ENCODE measurements at regions not wholly inside any gene's neighbourhood (a gene's known extent, or its start where the extent isn't known, plus 50 kb on each side); places are given as distances from the start of the nearest gene placed in this dataset.
"Not testable (repeated sequence)": the region's sequence is repeated elsewhere in the genome, so short reads cannot be mapped to it uniquely, and the experiment has no call there.

DNA sequence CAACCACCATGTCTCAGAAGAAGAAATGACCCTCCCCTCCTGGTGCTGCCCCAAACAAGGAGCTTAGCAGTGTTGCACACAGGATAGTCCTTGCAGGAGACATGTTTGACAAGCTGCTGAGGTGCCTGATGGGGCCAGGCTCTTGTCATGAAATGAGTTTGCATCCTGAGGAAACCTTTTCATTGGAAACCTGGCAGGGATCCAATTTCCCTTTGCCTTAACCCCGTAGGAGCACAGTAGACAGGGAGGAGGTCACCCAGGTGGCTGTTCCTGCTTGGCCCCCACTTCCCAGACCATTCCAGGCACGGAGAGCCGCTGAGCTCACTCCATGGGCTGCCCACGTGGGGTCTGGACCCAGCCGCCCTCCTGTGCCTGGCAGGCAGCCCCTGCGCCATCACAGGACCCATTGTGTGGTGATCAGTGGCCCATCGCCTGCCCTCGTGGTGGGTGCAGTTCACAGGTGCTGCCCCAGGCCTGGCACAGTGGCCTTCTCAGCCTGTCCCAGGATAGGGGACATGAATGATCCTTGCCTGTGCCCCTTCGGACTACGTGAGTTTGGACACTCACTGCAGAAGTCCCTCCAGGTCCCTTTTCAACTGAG, 247.4 kb downstream of the CCDC74A start:
- intact Hi-C loops (cut with micrococcal nuclease; ENCODE audit: unreplicated experiment); H3K9me3 ChIP-seq (ENCODE audit: control insufficient read depth, insufficient read depth, low read depth, low read length); H3K27me3 ChIP-seq (ENCODE audit: control insufficient read depth, insufficient read depth, low read length); in situ Hi-C loops (cut with HindIII; ENCODE audit: low pct_unique_long_range_greater_than_20kb, low sequenced_read_pairs); BruUV-seq (replicated peaks); ATAC-seq; H3K27ac ChIP-seq (ENCODE audit: low read length); POLR2A ChIA-PET; H3K4me3 ChIP-seq (ENCODE audit: low read depth in 2 of 2, low read length in 2 of 2); CTCF ChIA-PET; H3K36me3 ChIP-seq (ENCODE audit: control insufficient read depth, insufficient read depth, low read length); H3K4me1 ChIP-seq (ENCODE audit: control insufficient read depth, insufficient read depth, low read length); DNase-seq (ENCODE audit: low read depth, low spot score): not testable (repeated sequence)

- H3K27me3 ChIP-seq (ENCODE audit: control insufficient read depth, insufficient read depth, low read length); H3K4me3 ChIP-seq (ENCODE audit: low read depth in 2 of 2, low read length in 2 of 2); H3K4me1 ChIP-seq (ENCODE audit: control insufficient read depth, insufficient read depth, low read length); H3K27ac ChIP-seq (ENCODE audit: low read length); H3K36me3 ChIP-seq (ENCODE audit: control insufficient read depth, insufficient read depth, low read length); CTCF ChIA-PET; ATAC-seq; H3K9me3 ChIP-seq (ENCODE audit: control insufficient read depth, insufficient read depth, low read depth, low read length); BruUV-seq (replicated peaks); in situ Hi-C loops (cut with HindIII; ENCODE audit: low pct_unique_long_range_greater_than_20kb, low sequenced_read_pairs); POLR2A ChIA-PET; intact Hi-C loops (cut with micrococcal nuclease; ENCODE audit: unreplicated experiment); DNase-seq (ENCODE audit: low read depth, low spot score): not testable (repeated sequence)
These were observed 248.3 kb downstream of the CCDC74A start for GRCh38 chr2:131775903-131776506.

DNA sequence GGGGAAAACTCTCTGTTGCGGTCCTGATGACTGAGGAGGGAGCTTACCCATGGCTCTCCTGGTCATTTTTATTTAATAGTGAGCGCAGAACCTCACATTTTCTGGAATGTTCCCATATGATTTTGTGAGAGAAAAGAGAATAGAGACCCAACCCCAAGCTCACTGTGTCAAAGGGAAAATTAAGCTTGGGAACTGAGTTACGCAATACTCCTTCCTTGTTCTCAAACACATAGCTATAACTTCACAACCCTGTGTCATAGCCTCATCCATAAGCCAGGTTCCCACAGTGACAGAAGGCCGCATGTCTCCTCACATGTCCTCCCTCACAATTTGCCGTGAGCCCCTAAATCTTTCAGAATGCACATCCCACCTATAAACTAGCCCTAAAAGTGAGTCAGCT, 252.8 kb downstream of the CCDC74A start:
- H3K27ac ChIP-seq (ENCODE audit: low read length); H3K27me3 ChIP-seq (ENCODE audit: control insufficient read depth, insufficient read depth, low read length); H3K4me1 ChIP-seq (ENCODE audit: control insufficient read depth, insufficient read depth, low read length); ATAC-seq; intact Hi-C loops (cut with micrococcal nuclease; ENCODE audit: unreplicated experiment); CTCF ChIA-PET; DNase-seq (ENCODE audit: low read depth, low spot score); H3K4me3 ChIP-seq (ENCODE audit: low read depth in 2 of 2, low read length in 2 of 2); in situ Hi-C loops (cut with HindIII; ENCODE audit: low pct_unique_long_range_greater_than_20kb, low sequenced_read_pairs); H3K36me3 ChIP-seq (ENCODE audit: control insufficient read depth, insufficient read depth, low read length); H3K9me3 ChIP-seq (ENCODE audit: control insufficient read depth, insufficient read depth, low read depth, low read length); POLR2A ChIA-PET; BruUV-seq (replicated peaks): not testable (repeated sequence)

DNA sequence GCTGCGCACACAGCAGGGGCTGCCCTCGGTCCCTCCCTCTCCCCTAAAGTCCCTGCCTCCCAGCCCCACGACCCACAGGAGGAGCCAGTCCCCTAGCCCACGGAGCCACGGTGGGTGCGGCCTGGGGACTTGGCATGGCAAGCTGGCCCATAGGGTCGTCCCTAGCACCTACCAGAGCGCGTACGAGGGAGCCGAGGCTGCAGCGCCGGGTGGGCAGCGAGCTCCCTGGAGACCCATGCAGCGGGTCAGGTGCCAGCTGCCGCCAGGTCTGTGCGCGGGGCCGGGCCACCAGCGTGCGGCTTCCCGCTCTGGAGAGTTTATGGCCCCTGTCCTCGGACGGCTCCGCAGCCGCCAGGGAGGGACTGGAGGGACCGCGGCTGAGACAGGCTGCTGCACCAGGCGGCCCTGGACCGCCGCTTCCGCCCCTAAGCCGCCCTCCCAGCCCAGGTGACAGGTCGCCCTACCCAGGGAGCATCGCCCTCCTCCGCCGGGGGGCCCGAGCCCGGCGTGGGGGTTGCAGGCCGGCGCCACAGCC, 273.6 kb downstream of the CCDC74A start:
- no TSS peak for BruUV-seq (replicated peaks)
- TF ChIP-seq, protein P1, sequence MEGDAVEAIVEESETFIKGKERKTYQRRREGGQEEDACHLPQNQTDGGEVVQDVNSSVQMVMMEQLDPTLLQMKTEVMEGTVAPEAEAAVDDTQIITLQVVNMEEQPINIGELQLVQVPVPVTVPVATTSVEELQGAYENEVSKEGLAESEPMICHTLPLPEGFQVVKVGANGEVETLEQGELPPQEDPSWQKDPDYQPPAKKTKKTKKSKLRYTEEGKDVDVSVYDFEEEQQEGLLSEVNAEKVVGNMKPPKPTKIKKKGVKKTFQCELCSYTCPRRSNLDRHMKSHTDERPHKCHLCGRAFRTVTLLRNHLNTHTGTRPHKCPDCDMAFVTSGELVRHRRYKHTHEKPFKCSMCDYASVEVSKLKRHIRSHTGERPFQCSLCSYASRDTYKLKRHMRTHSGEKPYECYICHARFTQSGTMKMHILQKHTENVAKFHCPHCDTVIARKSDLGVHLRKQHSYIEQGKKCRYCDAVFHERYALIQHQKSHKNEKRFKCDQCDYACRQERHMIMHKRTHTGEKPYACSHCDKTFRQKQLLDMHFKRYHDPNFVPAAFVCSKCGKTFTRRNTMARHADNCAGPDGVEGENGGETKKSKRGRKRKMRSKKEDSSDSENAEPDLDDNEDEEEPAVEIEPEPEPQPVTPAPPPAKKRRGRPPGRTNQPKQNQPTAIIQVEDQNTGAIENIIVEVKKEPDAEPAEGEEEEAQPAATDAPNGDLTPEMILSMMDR (IDR thresholded peaks at IDR 0.05), result no peak
- Histone ChIP-seq H3K4me1 (ENCODE audit: control insufficient read depth, insufficient read depth, low read length) (no peaks in the 10 kb centered on the region), H3K9me3 (ENCODE audit: control insufficient read depth, insufficient read depth, low read depth, low read length) (no peaks in the 10 kb centered on the region), H3K27ac (ENCODE audit: low read length) (no peak overlapping the region), H3K36me3 (ENCODE audit: control insufficient read depth, insufficient read depth, low read length) (no peaks in the 10 kb centered on the region), H3K4me3 (ENCODE audit: low read depth in 2 of 2, low read length in 2 of 2) (peak overlapping the region; percentile 20 to 50; a peak in 3 of 4 replicates), H3K27me3 (ENCODE audit: control insufficient read depth, insufficient read depth, low read length) (no peaks in the 10 kb centered on the region)
- in situ Hi-C loops (cut with HindIII; ENCODE audit: low pct_unique_long_range_greater_than_20kb, low sequenced_read_pairs) (no loop called here), intact Hi-C loops (cut with micrococcal nuclease; ENCODE audit: unreplicated experiment) (no loop called here)
- no peak for DNase-seq (ENCODE audit: low read depth, low spot score)
- no peak for ATAC-seq
- ChIA-PET CTCF (interaction anchor here (0.7 to 2.4 kb wide), 3 partner anchors 119 to 309 kb away, joined by 3 to 12 read pairs (median 7); partner anchors contain the start of gene MZT2A), POLR2A (no interaction called here)

All from Panc1 (cell line).